GM18858 (cell line): ENCODE measurements at regions not wholly inside any gene's neighbourhood (a gene's known extent, or its start where the extent isn't known, plus 50 kb on each side); places are given as distances from the start of the nearest gene placed in this dataset.

ENCODE experiments used
- ATAC-seq: cut with Tn5 transposase; IDR thresholded peaks from one replicate; pipeline ENCODE4 v1.9.1; 2021; ENCODE audit not compliant: unreplicated experiment

DNA sequence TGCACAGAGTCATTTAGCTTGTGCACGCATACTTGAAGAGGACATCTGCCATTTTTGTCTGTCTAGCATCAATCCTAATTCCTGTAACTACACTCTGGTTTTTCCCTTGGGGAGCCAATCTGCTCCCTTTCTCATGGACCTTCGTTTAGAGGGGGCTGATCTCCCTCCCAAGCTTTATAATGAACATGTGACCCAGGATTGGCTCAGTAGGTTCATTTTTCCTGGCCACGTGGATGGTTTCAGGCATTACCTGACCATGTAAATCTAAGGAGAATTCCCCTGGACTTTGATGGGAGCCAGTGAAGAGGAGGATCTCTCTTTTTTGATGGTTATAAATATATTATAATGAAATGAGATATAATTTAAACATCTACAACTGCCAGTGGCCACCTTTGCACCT, 56.8 kb upstream of the HS3ST2 start:
- ATAC-seq = no peak

DNA sequence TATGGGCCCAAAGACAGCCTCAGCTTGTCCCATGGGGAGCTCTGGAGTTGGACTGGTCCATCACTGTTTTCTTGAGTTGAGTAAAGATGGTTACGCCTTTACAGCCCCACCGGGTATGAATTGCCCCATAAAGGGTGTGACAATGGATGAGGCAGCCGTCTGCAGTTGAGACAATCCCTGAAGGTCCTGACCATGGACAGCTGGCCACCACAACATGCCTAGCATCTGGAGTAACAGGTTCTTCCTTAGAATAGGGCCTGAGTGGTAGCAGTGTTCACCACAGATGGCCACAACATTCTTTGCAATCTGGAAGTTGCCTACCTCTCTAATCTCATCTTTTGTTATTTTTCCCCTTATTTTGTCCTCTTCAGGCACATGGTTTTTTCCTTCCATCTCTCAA, 51.5 kb upstream of the HS3ST2 start:
- ATAC-seq = no peak

DNA sequence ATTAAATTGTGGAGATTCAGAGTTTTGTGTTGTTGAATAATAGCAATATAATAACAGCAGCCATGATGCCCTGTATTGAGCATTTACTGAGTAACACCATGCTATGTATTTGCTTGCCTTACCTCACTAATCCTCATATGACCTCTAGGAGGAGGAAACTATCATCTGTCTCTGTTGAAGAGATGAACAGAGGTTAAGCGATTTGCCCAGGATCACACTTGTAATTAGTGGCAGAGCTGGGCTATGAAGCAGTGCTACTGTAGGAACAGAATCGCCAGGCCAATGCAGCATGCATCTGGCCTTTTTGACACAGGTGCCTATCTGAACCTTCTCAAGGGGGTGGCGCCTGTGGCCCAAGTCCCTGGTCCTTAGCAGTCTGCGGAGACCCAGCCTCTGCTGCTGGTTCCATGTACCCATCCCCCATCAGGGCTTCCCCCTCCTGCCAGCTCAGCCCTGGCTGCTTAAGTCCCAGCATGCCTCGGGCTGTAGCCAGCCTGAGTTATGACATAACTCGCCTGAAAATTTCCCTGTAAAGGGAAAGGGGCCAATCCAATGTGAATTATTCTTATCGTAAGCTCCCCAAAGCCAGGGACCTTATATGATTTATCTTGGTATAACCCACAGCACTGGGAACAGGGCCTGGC, 50.4 kb upstream of the HS3ST2 start:
- no peak for ATAC-seq
